WTC11 (cell line): ENCODE measurements at regions not wholly inside any gene's neighbourhood (a gene's known extent, or its start where the extent isn't known, plus 50 kb on each side); places are given as distances from the start of the nearest gene placed in this dataset.

Source experiments
- CBFB ChIP-seq: sonication (generic); formaldehyde crosslinking; IDR thresholded peaks from 2 replicates; pipeline ENCODE4 v1.8.1; 2022; ENCODE audit warnings: mild to moderate bottlenecking, low read depth, missing genetic modification reagents
- FOXK1 ChIP-seq: sonication (generic); formaldehyde crosslinking; IDR thresholded peaks from 2 replicates; pipeline ENCODE4 v1.8.0; 2022; ENCODE audit warnings: mild to moderate bottlenecking, moderate library complexity, missing genetic modification reagents
- NFYB ChIP-seq: sonication (generic); formaldehyde crosslinking; conservative IDR thresholded peaks from 2 replicates; pipeline ENCODE4 v1.8.0; 2022; ENCODE audit warnings: low read depth, missing genetic modification reagents
- NR3C1 ChIP-seq: sonication (generic); formaldehyde crosslinking; conservative IDR thresholded peaks from 2 replicates; pipeline ENCODE4 v1.8.1; 2023; ENCODE audit warnings: low read depth, mild to moderate bottlenecking, missing genetic modification reagents
- TCF7 ChIP-seq: sonication (generic); formaldehyde crosslinking; IDR thresholded peaks from 2 replicates; pipeline ENCODE4 v1.8.0; 2022; ENCODE audit warnings: mild to moderate bottlenecking, low read depth, missing genetic modification reagents, moderate library complexity
- ZNF317 ChIP-seq: sonication (generic); formaldehyde crosslinking; IDR thresholded peaks from 2 replicates; pipeline ENCODE4 v1.8.1; 2023; ENCODE audit warnings: low read depth, mild to moderate bottlenecking, moderate library complexity, missing genetic modification reagents, borderline replicate concordance
- TF ChIP-seq, protein P1 (sequence below): fragments of 200-600 bp; IDR thresholded peaks from 2 replicates; pipeline ENCODE4 v1.8.0; 2022; ENCODE audit warnings: antibody characterized with exemption
- TF ChIP-seq, protein P2 (sequence below): sonication (generic); formaldehyde crosslinking; conservative IDR thresholded peaks from 2 replicates; pipeline ENCODE4 v1.8.1; 2022; ENCODE audit warnings: mild to moderate bottlenecking, missing genetic modification reagents

DNA sequence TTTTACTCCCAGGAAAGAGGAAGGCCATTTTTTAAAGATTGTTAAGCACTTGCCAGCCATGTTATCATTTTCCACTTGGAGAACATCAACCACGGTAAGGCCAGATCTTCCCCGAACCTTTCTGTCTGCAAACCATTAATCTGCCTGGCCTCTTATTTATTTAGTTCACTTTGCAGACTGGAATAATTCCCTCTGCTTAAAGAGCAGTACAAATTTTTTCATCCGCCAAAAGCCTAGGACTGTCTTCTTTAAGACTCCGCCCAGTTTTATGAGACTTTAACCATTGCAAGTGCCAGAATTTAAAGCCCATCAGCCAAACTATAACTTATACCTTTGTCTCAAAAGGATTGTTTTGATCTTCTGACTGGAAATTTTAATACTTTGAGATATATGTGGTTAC, 426.3 kb downstream of the KCTD12 start:
- TF ChIP-seq, protein P1, sequence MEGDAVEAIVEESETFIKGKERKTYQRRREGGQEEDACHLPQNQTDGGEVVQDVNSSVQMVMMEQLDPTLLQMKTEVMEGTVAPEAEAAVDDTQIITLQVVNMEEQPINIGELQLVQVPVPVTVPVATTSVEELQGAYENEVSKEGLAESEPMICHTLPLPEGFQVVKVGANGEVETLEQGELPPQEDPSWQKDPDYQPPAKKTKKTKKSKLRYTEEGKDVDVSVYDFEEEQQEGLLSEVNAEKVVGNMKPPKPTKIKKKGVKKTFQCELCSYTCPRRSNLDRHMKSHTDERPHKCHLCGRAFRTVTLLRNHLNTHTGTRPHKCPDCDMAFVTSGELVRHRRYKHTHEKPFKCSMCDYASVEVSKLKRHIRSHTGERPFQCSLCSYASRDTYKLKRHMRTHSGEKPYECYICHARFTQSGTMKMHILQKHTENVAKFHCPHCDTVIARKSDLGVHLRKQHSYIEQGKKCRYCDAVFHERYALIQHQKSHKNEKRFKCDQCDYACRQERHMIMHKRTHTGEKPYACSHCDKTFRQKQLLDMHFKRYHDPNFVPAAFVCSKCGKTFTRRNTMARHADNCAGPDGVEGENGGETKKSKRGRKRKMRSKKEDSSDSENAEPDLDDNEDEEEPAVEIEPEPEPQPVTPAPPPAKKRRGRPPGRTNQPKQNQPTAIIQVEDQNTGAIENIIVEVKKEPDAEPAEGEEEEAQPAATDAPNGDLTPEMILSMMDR: no peak
- no peak for TF ChIP-seq CBFB (CRISPR knock-in tag)
- no peak for TF ChIP-seq FOXK1 (CRISPR knock-in tag)
- no peak for TF ChIP-seq ZNF317 (CRISPR knock-in tag)
- TF ChIP-seq, protein P2, sequence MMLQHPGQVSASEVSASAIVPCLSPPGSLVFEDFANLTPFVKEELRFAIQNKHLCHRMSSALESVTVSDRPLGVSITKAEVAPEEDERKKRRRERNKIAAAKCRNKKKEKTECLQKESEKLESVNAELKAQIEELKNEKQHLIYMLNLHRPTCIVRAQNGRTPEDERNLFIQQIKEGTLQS (CRISPR knock-in tag): no peak
- TF ChIP-seq NR3C1 (CRISPR knock-in tag): no peak
- TF ChIP-seq NFYB (CRISPR knock-in tag): no peak
- TF ChIP-seq TCF7 (CRISPR knock-in tag): no peak
